Embryonic facial prominence (tissue), 1 donor: ENCODE measurements at regions not wholly inside any gene's neighbourhood (a gene's known extent, or its start where the extent isn't known, plus 50 kb on each side); places are given as distances from the start of the nearest gene placed in this dataset.
"Not testable (repeated sequence)": the region's sequence is repeated elsewhere in the genome, so short reads cannot be mapped to it uniquely, and the experiment has no call there.

Source experiments
- DNase-seq: peaks from one replicate; pipeline ENCODE4 v3.0.0-alpha.2; 2016; ENCODE audit errors: extremely low spot score

DNA sequence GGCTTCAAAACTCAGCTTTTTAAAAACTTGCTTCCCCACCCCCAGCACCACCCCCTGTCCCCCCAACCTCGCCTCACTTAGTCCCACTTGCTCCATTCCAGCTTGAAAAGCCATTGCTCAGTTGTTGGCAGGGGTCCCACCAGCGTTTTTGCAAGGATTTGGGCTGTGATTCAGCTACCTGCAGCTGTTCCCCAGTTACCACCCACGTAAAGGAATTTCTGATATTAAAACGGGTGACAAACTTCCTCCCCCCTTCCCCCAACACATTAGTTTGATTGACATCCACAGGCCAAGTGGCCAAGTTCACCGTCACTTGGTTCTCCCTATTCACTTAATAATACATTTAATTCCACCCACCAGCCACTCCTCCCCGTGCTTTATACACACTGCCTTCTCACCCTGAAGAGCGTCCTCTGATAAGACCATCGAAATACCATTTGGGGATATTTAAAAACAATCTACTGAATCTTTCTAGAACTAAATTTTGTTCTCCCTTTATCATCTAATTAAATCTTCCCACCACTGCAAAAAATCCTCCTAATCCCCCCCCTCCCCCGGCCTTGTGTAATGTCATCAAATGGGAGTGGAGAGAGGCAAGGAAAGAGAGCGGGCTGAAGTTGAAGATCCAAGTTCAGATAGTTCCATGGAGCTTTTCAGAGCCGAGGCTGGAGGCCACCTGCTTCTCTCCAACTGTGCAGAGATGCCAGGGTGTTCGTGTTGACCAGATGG is 55.1 kb downstream of the SOX9 start:
- no peak for DNase-seq

GRCh38 chr17:72176516-72176851 is 55.7 kb downstream of the SOX9 start:
- DNase-seq: no peak

- no peak for DNase-seq
These were observed 56.3 kb downstream of the SOX9 start for GRCh38 chr17:72176951-72177660.

GRCh38 chr17:72177738-72178137 is 56.9 kb downstream of the SOX9 start:
- DNase-seq: no peak

GRCh38 chr17:72182371-72182873 is 61.6 kb downstream of the SOX9 start:
- no peak for DNase-seq

DNA sequence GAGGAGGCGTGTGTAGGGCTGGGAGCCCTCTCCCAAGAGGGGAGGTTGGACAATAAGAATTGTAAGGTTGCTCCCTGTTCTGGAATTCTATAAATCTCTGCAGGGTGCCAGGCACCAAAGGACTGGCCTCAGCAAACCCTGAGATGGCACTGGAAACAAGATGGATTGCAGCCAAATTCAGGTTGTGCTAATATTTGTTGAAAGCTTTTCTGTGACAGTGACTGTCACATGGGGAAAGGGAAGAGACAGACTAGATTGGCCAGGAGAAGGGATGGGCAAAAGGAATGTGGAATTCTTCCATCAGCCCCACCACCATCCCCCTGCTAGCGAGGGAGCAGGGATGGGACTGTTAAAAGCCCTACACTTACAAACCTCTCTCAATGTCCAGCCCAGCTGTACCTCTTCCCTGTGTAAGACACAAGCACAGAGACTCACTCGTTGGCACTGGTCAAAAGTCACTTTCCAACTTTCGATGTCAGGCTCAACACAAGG is 62.4 kb downstream of the SOX9 start:
- DNase-seq: no peak

DNA sequence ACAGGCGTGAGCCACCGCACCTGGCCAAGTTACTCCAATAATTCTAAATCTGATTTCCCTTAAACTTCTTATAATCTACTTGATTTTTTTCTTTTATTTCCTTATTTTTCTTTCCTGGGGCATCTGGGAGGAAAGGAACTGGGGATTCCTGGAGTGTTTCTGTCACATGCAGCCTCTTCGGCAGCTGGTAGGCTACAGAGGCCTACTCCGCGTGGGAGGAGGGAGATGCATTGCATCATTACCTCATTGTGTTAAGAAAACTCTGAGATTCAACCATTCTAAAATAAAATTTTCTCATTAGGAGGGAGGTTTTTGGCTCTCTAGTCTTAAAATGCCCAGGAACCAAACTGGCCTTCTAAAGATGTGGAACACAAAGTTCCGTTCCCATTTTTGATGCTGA is 64.0 kb downstream of the SOX9 start:
- DNase-seq: no peak

DNA sequence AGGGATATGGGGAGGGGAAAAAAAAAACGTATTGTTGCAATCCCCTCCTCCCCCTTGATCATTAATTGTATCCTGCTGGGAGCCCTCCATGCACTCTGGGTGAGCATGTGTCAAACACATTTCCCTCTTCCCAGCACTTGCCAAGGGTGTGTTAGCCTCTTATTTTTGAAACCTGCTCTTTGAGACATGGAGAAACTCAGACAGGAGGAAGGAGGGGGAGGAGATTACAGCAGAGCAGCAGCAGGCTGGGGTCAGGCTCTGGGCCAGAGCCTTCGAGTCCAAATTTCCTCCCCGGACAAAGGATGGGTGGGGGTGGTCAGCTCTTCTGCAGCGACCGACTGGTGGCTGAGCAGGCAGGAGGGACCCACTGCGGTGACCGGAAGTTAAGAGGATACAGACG is 64.7 kb downstream of the SOX9 start:
- no peak for DNase-seq

GRCh38 chr17:72187556-72187955 is 66.7 kb downstream of the SOX9 start:
- no peak for DNase-seq

- no peak for DNase-seq
These were observed 68.0 kb downstream of the SOX9 start for GRCh38 chr17:72188801-72189200.

GRCh38 chr17:72189768-72190593 is 69.2 kb downstream of the SOX9 start:
- no peak for DNase-seq

- DNase-seq: no peak
These were observed 70.5 kb downstream of the SOX9 start for GRCh38 chr17:72191356-72191755.

GRCh38 chr17:72191921-72192799 is 71.3 kb downstream of the SOX9 start:
- no peak for DNase-seq

- no peak for DNase-seq
These were observed 72.0 kb downstream of the SOX9 start for GRCh38 chr17:72192800-72193192.

GRCh38 chr17:72193391-72194106 is 72.7 kb downstream of the SOX9 start:
- DNase-seq: no peak

DNA sequence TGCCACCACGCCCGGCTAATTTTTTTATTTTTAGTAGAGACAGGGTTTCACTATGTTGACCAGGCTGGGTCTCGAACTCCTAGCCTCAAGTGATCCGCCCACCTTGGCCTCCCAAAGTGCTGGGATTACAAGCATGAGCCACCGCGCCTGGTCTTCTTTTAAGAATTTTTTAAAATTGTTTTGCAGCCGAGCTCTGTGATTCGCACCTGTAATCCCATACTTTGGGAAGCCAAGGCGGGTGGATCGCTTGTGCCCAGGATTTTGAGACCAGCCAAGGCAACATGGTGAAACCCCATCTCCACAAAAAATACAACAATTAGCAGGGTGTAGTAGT is 73.3 kb downstream of the SOX9 start:
- not testable (repeated sequence) for DNase-seq

GRCh38 chr17:72199256-72199655 is 78.4 kb downstream of the SOX9 start:
- no peak for DNase-seq

- no peak for DNase-seq
These were observed 83.9 kb downstream of the SOX9 start for GRCh38 chr17:72204742-72205141.

- no peak for DNase-seq
These were observed 84.5 kb downstream of the SOX9 start for GRCh38 chr17:72205357-72205756.

DNA sequence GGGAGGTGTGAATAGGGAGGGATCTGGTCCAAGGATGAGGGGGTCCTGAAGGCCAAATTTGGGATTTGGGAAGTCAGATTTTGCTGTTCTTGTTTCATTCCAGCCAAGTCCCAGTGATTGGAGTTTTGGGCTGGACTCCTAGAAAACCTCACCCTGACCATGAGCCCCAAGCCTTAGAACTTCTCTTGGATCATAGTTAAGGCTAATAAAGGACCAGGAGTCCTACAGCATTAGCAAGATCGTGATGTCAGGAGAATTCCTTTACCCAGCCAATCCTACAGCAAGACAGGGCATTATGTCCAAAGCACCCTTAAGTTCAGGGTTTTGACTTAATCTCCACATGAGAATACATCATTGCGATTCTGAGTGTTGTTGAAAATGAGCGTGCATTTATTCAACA is 85.0 kb downstream of the SOX9 start:
- no peak for DNase-seq

GRCh38 chr17:72206376-72206775 is 85.6 kb downstream of the SOX9 start:
- no peak for DNase-seq
